GM18507 (cell line): ENCODE measurements at regions not wholly inside any gene's neighbourhood (a gene's known extent, or its start where the extent isn't known, plus 50 kb on each side); places are given as distances from the start of the nearest gene placed in this dataset.
A peak's percentile ranks its signal among the peaks of the same experiment; 100 is the strongest.
"Not testable (repeated sequence)": the region's sequence is repeated elsewhere in the genome, so short reads cannot be mapped to it uniquely, and the experiment has no call there.

ENCODE experiments used
- DNase-seq: peaks from one replicate; pipeline ENCODE4 v3.0.0; 2011; ENCODE audit warnings: low read depth; ENCODE audit not compliant: insufficient read length; ENCODE audit errors: extremely low spot score
- FAIRE-seq: peaks from 2 replicates; lab custom pipeline; 2011; peaks lifted over from hg19 to GRCh38; lab: Jason Lieb, UNC

GRCh38 chr5:162858770-162859169 is 578.6 kb upstream of the CCNG1 start:
- no peak for FAIRE-seq
- DNase-seq: no peak

GRCh38 chr5:162870966-162871365 is 566.4 kb upstream of the CCNG1 start:
- FAIRE-seq: no peak
- no peak for DNase-seq

- DNase-seq (no peak), FAIRE-seq (no peak)
These were observed 554.8 kb upstream of the CCNG1 start for GRCh38 chr5:162882629-162883028.

GRCh38 chr5:162886717-162887116 is 550.7 kb upstream of the CCNG1 start:
- DNase-seq: no peak

GRCh38 chr5:162888268-162888667 is 549.1 kb upstream of the CCNG1 start:
- no peak for FAIRE-seq

More at GRCh38 chr5:162886717-162887116, 550.7 kb upstream of the CCNG1 start:
- no peak for FAIRE-seq

GRCh38 chr5:162911873-162912272 is 525.5 kb upstream of the CCNG1 start:
- FAIRE-seq (no peak), DNase-seq (no peak)

More at GRCh38 chr5:162888268-162888667, 549.1 kb upstream of the CCNG1 start:
- no peak for DNase-seq

- no peak for FAIRE-seq
- no peak for DNase-seq
These were observed 521.0 kb upstream of the CCNG1 start for GRCh38 chr5:162916368-162916767.

- DNase-seq (no peak), FAIRE-seq (no peak)
These were observed 508.3 kb upstream of the CCNG1 start for GRCh38 chr5:162929104-162929503.

GRCh38 chr5:162931501-162931900 is 505.9 kb upstream of the CCNG1 start:
- FAIRE-seq (no peak), DNase-seq (no peak)

- DNase-seq: no peak
- no peak for FAIRE-seq
These were observed 497.4 kb upstream of the CCNG1 start for GRCh38 chr5:162939991-162940390.

GRCh38 chr5:162948677-162949076 is 488.7 kb upstream of the CCNG1 start:
- FAIRE-seq: no peak
- no peak for DNase-seq

- no peak for FAIRE-seq
- DNase-seq: no peak
These were observed 480.8 kb upstream of the CCNG1 start for GRCh38 chr5:162956570-162956969.

GRCh38 chr5:162964144-162964543 is 473.3 kb upstream of the CCNG1 start:
- FAIRE-seq, DNase-seq: not testable (repeated sequence)

- FAIRE-seq (no peak), DNase-seq (no peak)
These were observed 447.3 kb upstream of the CCNG1 start for GRCh38 chr5:162990063-162990462.

GRCh38 chr5:162990856-162991497 is 446.4 kb upstream of the CCNG1 start:
- FAIRE-seq (peak; percentile 56), DNase-seq (no peak)

GRCh38 chr5:162995568-162995967 is 441.8 kb upstream of the CCNG1 start:
- FAIRE-seq (no peak), DNase-seq (no peak)

GRCh38 chr5:162996053-162996452 is 441.3 kb upstream of the CCNG1 start:
- no peak for FAIRE-seq
- DNase-seq: no peak

GRCh38 chr5:163005949-163006348 is 431.4 kb upstream of the CCNG1 start:
- no peak for FAIRE-seq
- no peak for DNase-seq

- no peak for FAIRE-seq
- DNase-seq: no peak
These were observed 414.7 kb upstream of the CCNG1 start for GRCh38 chr5:163022582-163023128.

- DNase-seq (no peak), FAIRE-seq (no peak)
These were observed 413.5 kb upstream of the CCNG1 start for GRCh38 chr5:163023846-163024245.

GRCh38 chr5:163024936-163025335 is 412.5 kb upstream of the CCNG1 start:
- DNase-seq: no peak
- FAIRE-seq: no peak
